Suprapubic skin (tissue), 4 donors: ENCODE measurements at regions not wholly inside any gene's neighbourhood (a gene's known extent, or its start where the extent isn't known, plus 50 kb on each side); places are given as distances from the start of the nearest gene placed in this dataset.

ENCODE experiments used
- EP300 ChIP-seq: sonication (generic); formaldehyde crosslinking; IDR thresholded peaks from one replicate; pipeline ENCODE4 v1.6.1; 2017; ENCODE audit warnings: antibody characterized with exemption
- POLR2A ChIP-seq, 2 donors: fragments of 450-650 bp; IDR thresholded peaks; one replicate each; pipeline ENCODE4 v1.6.1; 2017; ENCODE audit warnings: antibody characterized with exemption in 2 of 2, mild to moderate bottlenecking in 2 of 2, moderate library complexity in 2 of 2
- POLR2AphosphoS5 ChIP-seq, 3 donors: sonication (generic); formaldehyde crosslinking; IDR thresholded peaks; one replicate each; pipeline ENCODE4 v1.6.1; 2017; ENCODE audit warnings: antibody characterized with exemption in 3 of 3
- TF ChIP-seq, protein P1 (sequence below), 2 donors: fragments of 200-600 bp in 1 of 2; fragments of 450-650 bp in 1 of 2; sonication (generic) in 1 of 2; IDR thresholded peaks; one replicate each; pipeline ENCODE4 v1.5.1; 2016 to 2019; ENCODE audit warnings: antibody characterized with exemption in 2 of 2, mild to moderate bottlenecking in 1 of 2, moderate library complexity in 1 of 2

DNA sequence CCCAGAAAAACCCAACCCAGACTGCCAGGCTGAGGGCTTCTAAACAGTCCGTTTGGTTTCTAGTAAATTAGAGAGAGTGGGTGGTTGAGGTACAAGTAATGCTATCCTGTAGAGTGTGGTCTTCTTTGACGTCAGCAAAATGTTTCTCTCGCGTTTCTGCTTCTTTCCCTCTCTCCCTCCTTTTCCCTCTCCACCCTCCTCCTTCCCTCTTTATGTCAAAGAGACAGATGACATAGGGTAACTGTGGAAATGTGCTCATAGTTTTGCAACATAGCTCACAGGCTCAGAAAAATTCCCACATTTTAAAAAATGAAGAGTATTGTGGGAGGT, 158.3 kb downstream of the TOMM20 start:
- TF ChIP-seq POLR2A (IDR thresholded peaks at IDR 0.05) (no peak), EP300 (peak; percentile 33), POLR2AphosphoS5 (IDR thresholded peaks at IDR 0.05) (peak in 1 of 3 donors; percentile 18)
- TF ChIP-seq, protein P1, sequence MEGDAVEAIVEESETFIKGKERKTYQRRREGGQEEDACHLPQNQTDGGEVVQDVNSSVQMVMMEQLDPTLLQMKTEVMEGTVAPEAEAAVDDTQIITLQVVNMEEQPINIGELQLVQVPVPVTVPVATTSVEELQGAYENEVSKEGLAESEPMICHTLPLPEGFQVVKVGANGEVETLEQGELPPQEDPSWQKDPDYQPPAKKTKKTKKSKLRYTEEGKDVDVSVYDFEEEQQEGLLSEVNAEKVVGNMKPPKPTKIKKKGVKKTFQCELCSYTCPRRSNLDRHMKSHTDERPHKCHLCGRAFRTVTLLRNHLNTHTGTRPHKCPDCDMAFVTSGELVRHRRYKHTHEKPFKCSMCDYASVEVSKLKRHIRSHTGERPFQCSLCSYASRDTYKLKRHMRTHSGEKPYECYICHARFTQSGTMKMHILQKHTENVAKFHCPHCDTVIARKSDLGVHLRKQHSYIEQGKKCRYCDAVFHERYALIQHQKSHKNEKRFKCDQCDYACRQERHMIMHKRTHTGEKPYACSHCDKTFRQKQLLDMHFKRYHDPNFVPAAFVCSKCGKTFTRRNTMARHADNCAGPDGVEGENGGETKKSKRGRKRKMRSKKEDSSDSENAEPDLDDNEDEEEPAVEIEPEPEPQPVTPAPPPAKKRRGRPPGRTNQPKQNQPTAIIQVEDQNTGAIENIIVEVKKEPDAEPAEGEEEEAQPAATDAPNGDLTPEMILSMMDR (IDR thresholded peaks at IDR 0.05) = no peak
